ENCODE measurements at regions not wholly inside any gene's neighbourhood (a gene's known extent, or its start where the extent isn't known, plus 50 kb on each side); places are given as distances from the start of the nearest gene placed in this dataset.

GRCh38 chr6:22888163-22888752 lies 318.9 kb downstream of the HDGFL1 start:
- TF ChIP-seq CTCF (IDR thresholded peaks at IDR 0.05; ENCODE audit: control insufficient read depth, extremely low read depth, insufficient read depth): no peak
- peak; percentile 42 for DNase-seq (ENCODE audit: low read depth)
- no peak overlapping the region for H3K4me3 ChIP-seq (ENCODE audit: low read depth, low read length)

- TF ChIP-seq CTCF (IDR thresholded peaks at IDR 0.05; ENCODE audit: control insufficient read depth, extremely low read depth, insufficient read depth): no peak
- DNase-seq (ENCODE audit: low read depth): no peak
- no peak overlapping the region for H3K4me3 ChIP-seq (ENCODE audit: low read depth, low read length)
These were observed 322.6 kb downstream of the HDGFL1 start for GRCh38 chr6:22891934-22892333.

- no peak for DNase-seq (ENCODE audit: low read depth)
- no peak for TF ChIP-seq CTCF (IDR thresholded peaks at IDR 0.05; ENCODE audit: control insufficient read depth, extremely low read depth, insufficient read depth)
- H3K4me3 ChIP-seq (ENCODE audit: low read depth, low read length): no peak overlapping the region
These were observed 323.1 kb downstream of the HDGFL1 start for GRCh38 chr6:22892452-22892851.

GRCh38 chr6:22896696-22897095 lies 327.3 kb downstream of the HDGFL1 start:
- no peak for TF ChIP-seq CTCF (IDR thresholded peaks at IDR 0.05; ENCODE audit: control insufficient read depth, extremely low read depth, insufficient read depth)
- no peak overlapping the region for H3K4me3 ChIP-seq (ENCODE audit: low read depth, low read length)
- no peak for DNase-seq (ENCODE audit: low read depth)

GRCh38 chr6:22899426-22899825 lies 330.1 kb downstream of the HDGFL1 start:
- no peak for TF ChIP-seq CTCF (IDR thresholded peaks at IDR 0.05; ENCODE audit: control insufficient read depth, extremely low read depth, insufficient read depth)
- no peak overlapping the region for H3K4me3 ChIP-seq (ENCODE audit: low read depth, low read length)

GRCh38 chr6:22903826-22904225 lies 334.5 kb downstream of the HDGFL1 start:
- no peak for TF ChIP-seq CTCF (IDR thresholded peaks at IDR 0.05; ENCODE audit: control insufficient read depth, extremely low read depth, insufficient read depth)

More at GRCh38 chr6:22899426-22899825, 330.1 kb downstream of the HDGFL1 start:
- no peak for DNase-seq (ENCODE audit: low read depth)

GRCh38 chr6:22904431-22904830 lies 335.1 kb downstream of the HDGFL1 start:
- no peak for DNase-seq (ENCODE audit: low read depth)
- no peak for TF ChIP-seq CTCF (IDR thresholded peaks at IDR 0.05; ENCODE audit: control insufficient read depth, extremely low read depth, insufficient read depth)
- no peak overlapping the region for H3K4me3 ChIP-seq (ENCODE audit: low read depth, low read length)

More at GRCh38 chr6:22903826-22904225, 334.5 kb downstream of the HDGFL1 start:
- no peak overlapping the region for H3K4me3 ChIP-seq (ENCODE audit: low read depth, low read length)
- DNase-seq (ENCODE audit: low read depth): no peak

Data from LNCaP clone FGC (cell line).